ENCODE measurements at regions not wholly inside any gene's neighbourhood (a gene's known extent, or its start where the extent isn't known, plus 50 kb on each side); places are given as distances from the start of the nearest gene placed in this dataset.
A peak's percentile ranks its signal among the peaks of the same experiment; 100 is the strongest.

DNA sequence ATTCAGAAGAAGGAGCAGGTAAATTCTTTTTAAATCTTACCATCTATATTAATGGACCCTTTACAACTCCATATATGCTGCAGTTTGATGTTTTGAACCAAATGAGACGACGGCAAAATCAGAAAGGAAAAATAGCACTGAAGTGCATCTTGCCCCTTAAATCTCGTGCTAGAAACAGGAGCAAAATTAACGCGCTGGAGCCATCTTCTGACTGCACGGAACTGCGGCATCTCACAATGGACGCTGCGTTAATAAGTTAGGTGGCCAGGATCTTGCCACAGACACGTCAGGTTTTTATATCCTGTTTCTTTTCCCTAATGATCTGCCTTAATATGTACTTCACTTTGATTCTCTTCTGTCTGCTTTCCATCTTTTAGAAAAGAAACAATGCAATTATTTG lies 354.5 kb downstream of the TFEC start:
- peak overlapping the region in 1 of 4 donors; percentile 7 for H3K27ac ChIP-seq (replicated peaks in 1 of 4)
- H3K36me3 ChIP-seq = no peaks in the 10 kb centered on the region
- peaks cover 0 to 27% (median 12%) of the 10 kb centered on the region in 4 donors for H3K4me1 ChIP-seq
- 35% methylated on average over 10 of the region's 10 CpGs for WGBS
- intact Hi-C loops (cut with DNase I) = loop anchor here (10.0 kb wide), 1 partner anchor 321 kb away; no protein-coding TSS in a partner anchor
- peak overlapping the region; percentile 13 to 37 (median 30) for H3K4me3 ChIP-seq
- H3K27me3 ChIP-seq = no peaks in the 10 kb centered on the region
- TF ChIP-seq, protein P1, sequence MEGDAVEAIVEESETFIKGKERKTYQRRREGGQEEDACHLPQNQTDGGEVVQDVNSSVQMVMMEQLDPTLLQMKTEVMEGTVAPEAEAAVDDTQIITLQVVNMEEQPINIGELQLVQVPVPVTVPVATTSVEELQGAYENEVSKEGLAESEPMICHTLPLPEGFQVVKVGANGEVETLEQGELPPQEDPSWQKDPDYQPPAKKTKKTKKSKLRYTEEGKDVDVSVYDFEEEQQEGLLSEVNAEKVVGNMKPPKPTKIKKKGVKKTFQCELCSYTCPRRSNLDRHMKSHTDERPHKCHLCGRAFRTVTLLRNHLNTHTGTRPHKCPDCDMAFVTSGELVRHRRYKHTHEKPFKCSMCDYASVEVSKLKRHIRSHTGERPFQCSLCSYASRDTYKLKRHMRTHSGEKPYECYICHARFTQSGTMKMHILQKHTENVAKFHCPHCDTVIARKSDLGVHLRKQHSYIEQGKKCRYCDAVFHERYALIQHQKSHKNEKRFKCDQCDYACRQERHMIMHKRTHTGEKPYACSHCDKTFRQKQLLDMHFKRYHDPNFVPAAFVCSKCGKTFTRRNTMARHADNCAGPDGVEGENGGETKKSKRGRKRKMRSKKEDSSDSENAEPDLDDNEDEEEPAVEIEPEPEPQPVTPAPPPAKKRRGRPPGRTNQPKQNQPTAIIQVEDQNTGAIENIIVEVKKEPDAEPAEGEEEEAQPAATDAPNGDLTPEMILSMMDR (IDR thresholded peaks at IDR 0.05) = peak; percentile 27 to 35 (median 28)
- no peak for TF ChIP-seq POLR2A (IDR thresholded peaks at IDR 0.05; ENCODE audit: low read depth)
- no peak for DNase-seq (ENCODE audit: extremely low spot score)
- no peaks in the 10 kb centered on the region for H3K9me3 ChIP-seq

DNA sequence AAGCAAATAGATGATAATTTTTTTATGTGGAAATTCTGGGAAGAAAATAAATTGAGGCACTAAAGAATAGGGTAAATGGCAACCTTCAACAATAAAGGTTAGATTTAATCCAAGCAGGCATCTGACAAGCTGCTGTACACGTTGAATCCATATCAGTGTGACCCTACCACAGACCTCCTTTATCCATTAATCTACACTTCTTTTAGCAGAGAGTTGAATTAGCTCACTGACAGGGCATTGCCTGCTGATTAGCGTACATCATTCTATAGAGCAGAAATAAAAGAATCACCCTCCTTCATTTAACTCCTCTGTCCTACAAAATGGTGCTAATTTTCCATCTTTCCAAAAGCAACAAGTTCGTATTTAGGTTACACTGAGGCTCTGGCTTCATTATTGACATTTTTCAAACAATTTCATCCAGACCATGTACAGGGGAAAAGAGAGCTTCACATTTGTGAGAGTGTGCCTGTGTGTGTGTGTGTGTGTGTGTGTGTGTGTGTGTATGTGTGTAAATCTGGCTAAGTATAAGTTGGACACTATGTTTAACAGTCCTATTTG lies 356.0 kb downstream of the TFEC start:
- Histone ChIP-seq H3K4me1 (peaks cover 0 to 27% (median 12%) of the 10 kb centered on the region in 4 donors), H3K9me3 (no peaks in the 10 kb centered on the region), H3K4me3 (no peak overlapping the region), H3K27me3 (no peaks in the 10 kb centered on the region), H3K36me3 (no peaks in the 10 kb centered on the region), H3K27ac (replicated peaks in 1 of 4) (no peak overlapping the region)
- no peak for DNase-seq (ENCODE audit: extremely low spot score)
- intact Hi-C loops (cut with DNase I) = loop anchor here (10.0 kb wide), 1 partner anchor 320 kb away; no protein-coding TSS in a partner anchor
- WGBS = 86% methylated on average over 3 of the region's 3 CpGs
- TF ChIP-seq POLR2AphosphoS5 (IDR thresholded peaks at IDR 0.05) (no peak), POLR2A (IDR thresholded peaks at IDR 0.05; ENCODE audit: low read depth) (no peak), EP300 (IDR thresholded peaks at IDR 0.05) (no peak)
- TF ChIP-seq, protein P1 (IDR thresholded peaks at IDR 0.05) = no peak

DNA sequence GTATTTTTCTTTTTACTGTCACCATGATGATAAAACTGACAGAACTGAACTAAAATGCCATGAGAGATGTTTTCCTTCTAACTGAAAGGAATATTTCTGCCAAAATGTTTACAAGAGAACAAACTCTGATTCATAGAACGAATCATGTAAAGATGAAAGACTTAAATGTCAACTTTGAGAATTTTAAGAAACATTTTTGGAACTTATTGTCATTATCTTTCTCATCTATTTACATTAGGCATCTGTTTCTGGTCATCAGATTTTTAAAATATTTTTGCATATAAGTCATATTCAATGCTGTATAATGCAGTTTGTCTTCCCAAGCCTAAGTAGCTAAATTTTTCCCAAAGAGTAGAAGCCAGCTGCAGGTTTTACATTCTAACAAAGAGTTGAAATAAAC lies 358.5 kb downstream of the TFEC start:
- Histone ChIP-seq H3K4me3 (no peak overlapping the region), H3K36me3 (no peaks in the 10 kb centered on the region), H3K4me1 (peaks cover 0 to 14% (median 1%) of the 10 kb centered on the region in 4 donors), H3K27me3 (no peaks in the 10 kb centered on the region), H3K27ac (replicated peaks in 1 of 4) (no peak overlapping the region), H3K9me3 (no peaks in the 10 kb centered on the region)
- TF ChIP-seq EP300 (IDR thresholded peaks at IDR 0.05) = no peak
- TF ChIP-seq POLR2AphosphoS5 (IDR thresholded peaks at IDR 0.05) = no peak
- no peak for TF ChIP-seq POLR2A (IDR thresholded peaks at IDR 0.05; ENCODE audit: low read depth)
- TF ChIP-seq, protein P1 (IDR thresholded peaks at IDR 0.05) = no peak
- WGBS = 37% methylated on average over 1 of the region's 1 CpG
- intact Hi-C loops (cut with DNase I) = loop anchor here (10.0 kb wide), 1 partner anchor 317 kb away; no protein-coding TSS in a partner anchor
- DNase-seq (ENCODE audit: extremely low spot score) = no peak

DNA sequence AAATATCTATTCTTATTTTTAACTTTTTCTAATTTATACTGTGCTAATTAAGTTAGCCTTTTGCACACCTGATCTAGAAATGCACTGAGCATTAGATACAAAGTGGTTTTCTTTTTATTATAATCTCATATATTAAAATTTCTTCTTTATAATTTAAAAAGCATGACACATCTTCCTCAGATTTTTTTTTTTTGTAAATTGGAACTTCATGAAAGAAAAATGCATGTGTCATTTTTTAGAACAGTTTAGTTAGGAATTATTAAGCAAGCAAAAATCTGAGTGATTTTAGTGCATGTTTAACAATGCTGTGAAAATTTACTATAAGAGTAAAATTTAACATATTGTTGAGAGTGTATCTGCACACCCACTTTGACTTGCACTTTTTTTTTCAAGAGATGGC lies 367.9 kb downstream of the TFEC start:
- DNase-seq (ENCODE audit: extremely low spot score) = no peak
- Histone ChIP-seq H3K4me1 (no peaks in the 10 kb centered on the region), H3K4me3 (no peak overlapping the region), H3K36me3 (no peaks in the 10 kb centered on the region), H3K9me3 (no peaks in the 10 kb centered on the region), H3K27me3 (no peaks in the 10 kb centered on the region), H3K27ac (replicated peaks in 1 of 4) (no peak overlapping the region)
- intact Hi-C loops (cut with DNase I) = no loop called here
- TF ChIP-seq POLR2AphosphoS5 (IDR thresholded peaks at IDR 0.05) (no peak), EP300 (IDR thresholded peaks at IDR 0.05) (no peak), POLR2A (IDR thresholded peaks at IDR 0.05; ENCODE audit: low read depth) (no peak)
- TF ChIP-seq, protein P1 (IDR thresholded peaks at IDR 0.05) = no peak

DNA sequence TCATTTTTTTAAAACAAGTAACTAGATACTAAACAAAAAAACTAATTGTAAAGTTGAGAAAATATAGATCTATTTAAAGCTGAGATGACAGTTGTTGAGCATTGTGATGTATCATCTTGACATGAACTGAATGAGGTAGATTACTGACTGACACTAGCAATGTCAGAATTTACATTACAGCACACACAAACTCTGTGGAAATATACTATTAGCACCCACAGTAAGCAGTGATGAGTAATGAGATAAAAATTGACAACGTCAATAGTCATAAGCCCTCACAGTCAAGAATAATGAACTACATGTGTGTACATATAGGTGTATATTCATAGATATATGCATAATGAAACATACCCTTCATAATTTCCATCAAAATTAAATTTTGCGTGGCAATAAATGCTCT lies 368.4 kb downstream of the TFEC start:
- intact Hi-C loops (cut with DNase I) = no loop called here

More for the DNA sequence above, 368.4 kb downstream of the TFEC start:
- Histone ChIP-seq H3K27me3 (no peaks in the 10 kb centered on the region), H3K4me3 (no peak overlapping the region), H3K4me1 (no peaks in the 10 kb centered on the region), H3K36me3 (no peaks in the 10 kb centered on the region), H3K27ac (replicated peaks in 1 of 4) (no peak overlapping the region), H3K9me3 (no peaks in the 10 kb centered on the region)
- TF ChIP-seq EP300 (IDR thresholded peaks at IDR 0.05) = no peak
- TF ChIP-seq, protein P1 (IDR thresholded peaks at IDR 0.05) = no peak
- no peak for TF ChIP-seq POLR2A (IDR thresholded peaks at IDR 0.05; ENCODE audit: low read depth)
- no peak for TF ChIP-seq POLR2AphosphoS5 (IDR thresholded peaks at IDR 0.05)
- 78% methylated on average over 2 of the region's 2 CpGs for WGBS
- DNase-seq (ENCODE audit: extremely low spot score) = no peak
